ENCODE measurements at regions not wholly inside any gene's neighbourhood (a gene's known extent, or its start where the extent isn't known, plus 50 kb on each side); places are given as distances from the start of the nearest gene placed in this dataset.

- TF ChIP-seq POLR2AphosphoS5 (IDR thresholded peaks at IDR 0.05): no peak
- TF ChIP-seq POLR2A (IDR thresholded peaks at IDR 0.05): no peak
- no peak for TF ChIP-seq EP300 (IDR thresholded peaks at IDR 0.05)
- no peak for TF ChIP-seq CTCF (IDR thresholded peaks at IDR 0.05)
- Histone ChIP-seq H3K36me3 (no peaks in the 10 kb centered on the region), H3K27ac (no peak overlapping the region), H3K4me3 (no peak overlapping the region), H3K27me3 (no peaks in the 10 kb centered on the region), H3K9me3 (no peaks in the 10 kb centered on the region), H3K4me1 (peaks cover 0 to 7% (median 0%) of the 10 kb centered on the region in 3 donors)
- WGBS, 2 donors (ENCODE audit: low coverage in 1 of 2): 60 to 83% methylated on average over 1 to 2 of the region's 2 CpGs
- ATAC-seq: no peak
Observed at GRCh38 chr4:10753856-10754402, 69.4 kb upstream of the CLNK start.

GRCh38 chr4:10753336-10753735, 68.8 kb upstream of the CLNK start:
- H3K9me3 ChIP-seq: no peaks in the 10 kb centered on the region
- peaks cover 0 to 7% (median 0%) of the 10 kb centered on the region in 3 donors for H3K4me1 ChIP-seq
- 73 to 94% methylated on average over 5 of the region's 5 CpGs for WGBS, 2 donors (ENCODE audit: low coverage in 1 of 2)
- H3K4me3 ChIP-seq: no peak overlapping the region
- ATAC-seq: no peak
- H3K27ac ChIP-seq: no peak overlapping the region
- no peaks in the 10 kb centered on the region for H3K36me3 ChIP-seq
- TF ChIP-seq POLR2A (IDR thresholded peaks at IDR 0.05): no peak
- TF ChIP-seq POLR2AphosphoS5 (IDR thresholded peaks at IDR 0.05): no peak
- TF ChIP-seq EP300 (IDR thresholded peaks at IDR 0.05): no peak
- no peaks in the 10 kb centered on the region for H3K27me3 ChIP-seq

- Histone ChIP-seq H3K9me3 (no peaks in the 10 kb centered on the region), H3K27me3 (no peaks in the 10 kb centered on the region), H3K27ac (no peak overlapping the region), H3K36me3 (no peaks in the 10 kb centered on the region), H3K4me1 (peaks cover 0 to 26% (median 4%) of the 10 kb centered on the region in 3 donors), H3K4me3 (no peak overlapping the region)
- no peak for ATAC-seq
- TF ChIP-seq EP300 (IDR thresholded peaks at IDR 0.05) (no peak), CTCF (IDR thresholded peaks at IDR 0.05) (no peak), POLR2A (IDR thresholded peaks at IDR 0.05) (no peak), POLR2AphosphoS5 (IDR thresholded peaks at IDR 0.05) (no peak)
- 17 to 22% methylated on average over 4 to 5 of the region's 5 CpGs for WGBS, 2 donors (ENCODE audit: low coverage in 1 of 2)
Observed at GRCh38 chr4:10750714-10751113, 66.1 kb upstream of the CLNK start.

- Histone ChIP-seq H3K4me1 (peaks cover 0 to 26% (median 4%) of the 10 kb centered on the region in 3 donors), H3K36me3 (no peaks in the 10 kb centered on the region), H3K9me3 (no peaks in the 10 kb centered on the region), H3K27ac (peak overlapping the region in 2 of 4 donors; percentile 5 to 12), H3K4me3 (no peak overlapping the region), H3K27me3 (no peaks in the 10 kb centered on the region)
- TF ChIP-seq POLR2AphosphoS5 (IDR thresholded peaks at IDR 0.05) (no peak), EP300 (IDR thresholded peaks at IDR 0.05) (no peak), POLR2A (IDR thresholded peaks at IDR 0.05) (no peak), CTCF (IDR thresholded peaks at IDR 0.05) (no peak)
- WGBS, 2 donors (ENCODE audit: low coverage in 1 of 2): 51 to 70% methylated on average over 5 of the region's 5 CpGs
- ATAC-seq: no peak
Observed at GRCh38 chr4:10747186-10747585, 62.6 kb upstream of the CLNK start.

DNA sequence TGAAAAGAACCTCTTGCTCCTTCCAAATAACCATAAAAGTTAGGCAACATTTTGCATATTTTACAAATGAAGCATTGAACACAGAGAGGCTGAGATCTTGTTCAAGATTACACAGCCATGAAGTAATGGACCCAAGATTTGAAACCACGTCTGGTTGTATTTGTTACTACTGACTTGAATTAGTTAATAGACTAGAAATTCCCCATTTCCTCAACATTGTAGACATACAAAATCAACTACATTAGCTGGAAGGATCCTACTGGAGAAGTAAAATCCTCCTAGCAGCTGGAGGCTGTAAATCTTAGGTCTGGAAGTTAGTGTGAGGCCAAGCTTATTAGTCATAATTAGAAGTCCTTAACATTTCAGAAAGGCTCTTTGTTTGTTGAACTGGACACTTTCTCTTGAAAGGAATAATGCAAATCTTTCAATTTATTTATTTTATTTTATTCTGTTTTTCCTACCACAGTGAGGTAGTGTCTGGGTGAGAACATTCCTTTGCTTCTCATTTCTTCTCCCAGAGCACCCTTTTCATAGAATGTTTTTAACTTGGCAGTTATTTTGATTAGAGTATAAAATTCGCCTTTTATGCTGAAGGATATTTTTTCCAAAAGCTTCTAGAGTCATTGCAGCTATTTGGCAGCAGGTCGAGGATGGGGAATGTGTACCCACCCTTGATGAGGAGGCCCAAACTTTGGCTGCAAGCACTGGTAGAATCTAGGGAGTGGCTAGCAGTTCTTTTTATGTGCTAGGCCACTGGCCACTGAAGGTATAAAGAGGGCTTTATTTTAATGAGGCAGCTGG, 62.0 kb upstream of the CLNK start:
- no peak for TF ChIP-seq CTCF (IDR thresholded peaks at IDR 0.05)
- no peak for TF ChIP-seq POLR2AphosphoS5 (IDR thresholded peaks at IDR 0.05)
- no peak for TF ChIP-seq POLR2A (IDR thresholded peaks at IDR 0.05)
- no peak for TF ChIP-seq EP300 (IDR thresholded peaks at IDR 0.05)
- Histone ChIP-seq H3K4me1 (peaks cover 0 to 26% (median 4%) of the 10 kb centered on the region in 3 donors), H3K4me3 (no peak overlapping the region), H3K27me3 (no peaks in the 10 kb centered on the region), H3K27ac (peak overlapping the region in 2 of 4 donors; percentile 5 to 12), H3K36me3 (no peaks in the 10 kb centered on the region), H3K9me3 (no peaks in the 10 kb centered on the region)
- 23 to 30% methylated on average over 3 of the region's 3 CpGs for whole genome bisulfite sequencing, 2 donors (ENCODE audit: low coverage in 1 of 2)
- no peak for ATAC-seq

Measured in gastroesophageal sphincter (tissue), 4 donors.